GM13976 (cell line): ENCODE measurements at regions not wholly inside any gene's neighbourhood (a gene's known extent, or its start where the extent isn't known, plus 50 kb on each side); places are given as distances from the start of the nearest gene placed in this dataset.

Source experiments
- DNase-seq: peaks from one replicate; pipeline ENCODE4 v3.0.0; 2012; ENCODE audit warnings: low spot score
- CTCF ChIP-seq: IDR thresholded peaks from 2 replicates; pipeline ENCODE4 v1.5.1; 2012; ENCODE audit warnings: borderline replicate concordance, mild to moderate bottlenecking; ENCODE audit not compliant: insufficient read depth; ENCODE audit errors: extremely low read depth, missing control alignments, control extremely low read depth
- in situ Hi-C: fragments of 300-500 bp; cut with MboI; formaldehyde crosslinking; loops from one replicate; pipeline ENCODE4 v1.12.0; 2022; ENCODE audit warnings: low sequenced_read_pairs, mixed read lengths, inconsistent platforms; ENCODE audit not compliant: unreplicated experiment

- DNase-seq: no peak
- no peak for TF ChIP-seq CTCF
- in situ Hi-C loops: no loop called here
Measured at GRCh38 chr4:137661693-137662092, 129.4 kb upstream of the PCDH18 start.

GRCh38 chr4:137660211-137660610 is 127.9 kb upstream of the PCDH18 start:
- in situ Hi-C loops: no loop called here
- no peak for DNase-seq
- TF ChIP-seq CTCF: no peak

- no peak for TF ChIP-seq CTCF
- DNase-seq: no peak
- in situ Hi-C loops: no loop called here
Measured at GRCh38 chr4:137659431-137659830, 127.1 kb upstream of the PCDH18 start.

GRCh38 chr4:137656661-137657060 is 124.4 kb upstream of the PCDH18 start:
- in situ Hi-C loops: no loop called here

GRCh38 chr4:137655302-137655701 is 123.0 kb upstream of the PCDH18 start:
- TF ChIP-seq CTCF: no peak
- no peak for DNase-seq
- in situ Hi-C loops: no loop called here

More at GRCh38 chr4:137656661-137657060, 124.4 kb upstream of the PCDH18 start:
- no peak for TF ChIP-seq CTCF
- DNase-seq: no peak

GRCh38 chr4:137651128-137651527 is 118.8 kb upstream of the PCDH18 start:
- no peak for TF ChIP-seq CTCF
- in situ Hi-C loops: no loop called here
- DNase-seq: no peak
